GM21447 (cell line): ENCODE measurements at regions not wholly inside any gene's neighbourhood (a gene's known extent, or its start where the extent isn't known, plus 50 kb on each side); places are given as distances from the start of the nearest gene placed in this dataset.
"Not testable (repeated sequence)": the region's sequence is repeated elsewhere in the genome, so short reads cannot be mapped to it uniquely, and the experiment has no call there.

Experiments
- ATAC-seq: cut with Tn5 transposase; IDR thresholded peaks from one replicate; pipeline ENCODE4 v1.9.1; 2021; ENCODE audit not compliant: unreplicated experiment

GRCh38 chr5:167920589-167920988 is 370.9 kb upstream of the WWC1 start:
- no peak for ATAC-seq

GRCh38 chr5:167921796-167922195 is 369.6 kb upstream of the WWC1 start:
- ATAC-seq: no peak

- ATAC-seq: no peak
These were observed 368.0 kb upstream of the WWC1 start for GRCh38 chr5:167923396-167923795.

GRCh38 chr5:167929841-167930240 is 361.6 kb upstream of the WWC1 start:
- ATAC-seq: no peak

GRCh38 chr5:167934551-167934971 is 356.9 kb upstream of the WWC1 start:
- ATAC-seq: no peak

- ATAC-seq: no peak
These were observed 355.4 kb upstream of the WWC1 start for GRCh38 chr5:167936022-167936421.

GRCh38 chr5:167936944-167937634 is 354.4 kb upstream of the WWC1 start:
- ATAC-seq: no peak

GRCh38 chr5:167937635-167937998 is 353.8 kb upstream of the WWC1 start:
- ATAC-seq: no peak

GRCh38 chr5:167939686-167940085 is 351.8 kb upstream of the WWC1 start:
- ATAC-seq: no peak

GRCh38 chr5:167940911-167941310 is 350.5 kb upstream of the WWC1 start:
- no peak for ATAC-seq

- ATAC-seq: not testable (repeated sequence)
These were observed 349.9 kb upstream of the WWC1 start for GRCh38 chr5:167941556-167941955.

- no peak for ATAC-seq
These were observed 348.1 kb upstream of the WWC1 start for GRCh38 chr5:167943343-167943742.

- ATAC-seq: no peak
These were observed 347.2 kb upstream of the WWC1 start for GRCh38 chr5:167944121-167944852.

- ATAC-seq: no peak
These were observed 345.7 kb upstream of the WWC1 start for GRCh38 chr5:167945542-167946384.

GRCh38 chr5:167947306-167947705 is 344.1 kb upstream of the WWC1 start:
- no peak for ATAC-seq

- ATAC-seq: no peak
These were observed 343.2 kb upstream of the WWC1 start for GRCh38 chr5:167948251-167948650.

GRCh38 chr5:167949435-167949834 is 342.0 kb upstream of the WWC1 start:
- ATAC-seq: no peak

GRCh38 chr5:167950126-167950721 is 341.2 kb upstream of the WWC1 start:
- no peak for ATAC-seq

GRCh38 chr5:167951116-167951515 is 340.3 kb upstream of the WWC1 start:
- no peak for ATAC-seq

GRCh38 chr5:167952278-167952995 is 339.0 kb upstream of the WWC1 start:
- no peak for ATAC-seq
